ENCODE measurements at regions not wholly inside any gene's neighbourhood (a gene's known extent, or its start where the extent isn't known, plus 50 kb on each side); places are given as distances from the start of the nearest gene placed in this dataset.

DNA sequence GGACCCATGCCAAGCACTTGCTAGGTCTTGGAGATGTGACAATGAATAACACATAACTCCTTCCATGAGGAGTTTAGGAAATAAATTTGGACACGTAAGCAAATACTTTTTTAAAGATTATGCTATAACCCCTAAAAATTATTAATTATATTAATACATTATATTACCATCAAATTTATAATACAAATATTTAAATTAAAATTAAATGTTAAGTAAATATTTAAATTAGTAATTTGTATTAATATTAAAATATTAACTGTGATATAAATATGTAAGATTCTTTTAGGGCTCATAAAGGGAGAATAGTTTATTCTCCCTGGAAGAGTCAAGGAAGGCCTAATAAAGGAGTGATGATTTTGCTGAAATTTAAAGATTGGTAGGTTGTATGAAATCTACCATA, 121.1 kb downstream of the RAP2A start:
- H3K27me3 ChIP-seq (ENCODE audit: control insufficient read depth, insufficient read depth, low read length) = no peaks in the 10 kb centered on the region
- DNase-seq (no peak), FAIRE-seq (peak; percentile 90)
- H3K9ac ChIP-seq (ENCODE audit: low read length in 3 of 3) = no peak overlapping the region
- TF ChIP-seq, protein P1, sequence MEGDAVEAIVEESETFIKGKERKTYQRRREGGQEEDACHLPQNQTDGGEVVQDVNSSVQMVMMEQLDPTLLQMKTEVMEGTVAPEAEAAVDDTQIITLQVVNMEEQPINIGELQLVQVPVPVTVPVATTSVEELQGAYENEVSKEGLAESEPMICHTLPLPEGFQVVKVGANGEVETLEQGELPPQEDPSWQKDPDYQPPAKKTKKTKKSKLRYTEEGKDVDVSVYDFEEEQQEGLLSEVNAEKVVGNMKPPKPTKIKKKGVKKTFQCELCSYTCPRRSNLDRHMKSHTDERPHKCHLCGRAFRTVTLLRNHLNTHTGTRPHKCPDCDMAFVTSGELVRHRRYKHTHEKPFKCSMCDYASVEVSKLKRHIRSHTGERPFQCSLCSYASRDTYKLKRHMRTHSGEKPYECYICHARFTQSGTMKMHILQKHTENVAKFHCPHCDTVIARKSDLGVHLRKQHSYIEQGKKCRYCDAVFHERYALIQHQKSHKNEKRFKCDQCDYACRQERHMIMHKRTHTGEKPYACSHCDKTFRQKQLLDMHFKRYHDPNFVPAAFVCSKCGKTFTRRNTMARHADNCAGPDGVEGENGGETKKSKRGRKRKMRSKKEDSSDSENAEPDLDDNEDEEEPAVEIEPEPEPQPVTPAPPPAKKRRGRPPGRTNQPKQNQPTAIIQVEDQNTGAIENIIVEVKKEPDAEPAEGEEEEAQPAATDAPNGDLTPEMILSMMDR (IDR thresholded peaks at IDR 0.05; ENCODE audit: borderline replicate concordance, extremely low read depth, insufficient read depth) = no peak
- H3K9me3 ChIP-seq (ENCODE audit: control insufficient read depth in 2 of 3, insufficient read depth in 1 of 3, low read length in 3 of 3) = no peaks in the 10 kb centered on the region
- intact Hi-C loops (cut with DNase I) = no loop called here
- no peak overlapping the region for H3K27ac ChIP-seq (ENCODE audit: low read depth in 2 of 2, low read length in 2 of 2)
- no peaks in the 10 kb centered on the region for H3K4me1 ChIP-seq (ENCODE audit: control insufficient read depth in 2 of 3, insufficient read depth in 2 of 3, low read depth in 1 of 3, low read length in 3 of 3)
- H3K4me3 ChIP-seq (ENCODE audit: low read length in 3 of 3) = no peak overlapping the region
- no peaks in the 10 kb centered on the region for H3K36me3 ChIP-seq (ENCODE audit: control insufficient read depth in 2 of 3, insufficient read depth in 3 of 3, low read length in 3 of 3)

DNA sequence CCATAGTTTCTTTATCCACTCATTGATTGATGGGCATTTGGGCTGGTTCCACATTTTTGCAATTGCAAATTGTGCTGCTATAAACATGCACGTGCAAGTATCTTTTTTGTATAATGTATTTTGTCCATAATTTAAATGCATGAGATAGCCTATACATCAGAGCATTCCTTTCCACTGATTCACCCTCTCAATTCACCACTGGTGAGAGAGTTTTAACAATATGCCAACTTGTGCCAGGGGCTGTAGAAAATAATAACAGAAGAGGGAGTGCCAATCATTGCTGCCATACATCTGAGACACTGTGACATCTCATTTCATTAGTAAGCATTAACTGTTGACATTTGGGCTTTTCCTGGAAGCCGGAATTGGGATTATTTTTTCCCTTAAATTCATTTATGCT, 125.1 kb downstream of the RAP2A start:
- Histone ChIP-seq H3K9me3 (ENCODE audit: control insufficient read depth in 2 of 3, insufficient read depth in 1 of 3, low read length in 3 of 3) (no peaks in the 10 kb centered on the region), H3K27me3 (ENCODE audit: control insufficient read depth, insufficient read depth, low read length) (no peaks in the 10 kb centered on the region), H3K4me3 (ENCODE audit: low read length in 3 of 3) (no peak overlapping the region), H3K27ac (ENCODE audit: low read depth in 2 of 2, low read length in 2 of 2) (no peak overlapping the region), H3K36me3 (ENCODE audit: control insufficient read depth in 2 of 3, insufficient read depth in 3 of 3, low read length in 3 of 3) (no peaks in the 10 kb centered on the region), H3K9ac (ENCODE audit: low read length in 3 of 3) (no peak overlapping the region), H3K4me1 (ENCODE audit: control insufficient read depth in 2 of 3, insufficient read depth in 2 of 3, low read depth in 1 of 3, low read length in 3 of 3) (no peaks in the 10 kb centered on the region)
- TF ChIP-seq, protein P1 (IDR thresholded peaks at IDR 0.05; ENCODE audit: borderline replicate concordance, extremely low read depth, insufficient read depth) = no peak
- no peak for FAIRE-seq
- no peak for DNase-seq
- intact Hi-C loops (cut with DNase I) = no loop called here

GRCh38 chr13:97559981-97560380, 126.0 kb downstream of the RAP2A start:
- Histone ChIP-seq H3K4me1 (ENCODE audit: control insufficient read depth in 2 of 3, insufficient read depth in 2 of 3, low read depth in 1 of 3, low read length in 3 of 3) (no peaks in the 10 kb centered on the region), H3K4me3 (ENCODE audit: low read length in 3 of 3) (no peak overlapping the region), H3K9me3 (ENCODE audit: control insufficient read depth in 2 of 3, insufficient read depth in 1 of 3, low read length in 3 of 3) (no peaks in the 10 kb centered on the region), H3K36me3 (ENCODE audit: control insufficient read depth in 2 of 3, insufficient read depth in 3 of 3, low read length in 3 of 3) (no peaks in the 10 kb centered on the region), H3K27me3 (ENCODE audit: control insufficient read depth, insufficient read depth, low read length) (no peaks in the 10 kb centered on the region), H3K9ac (ENCODE audit: low read length in 3 of 3) (no peak overlapping the region), H3K27ac (ENCODE audit: low read depth in 2 of 2, low read length in 2 of 2) (no peak overlapping the region)
- intact Hi-C loops (cut with DNase I) = no loop called here
- no peak for FAIRE-seq
- TF ChIP-seq, protein P1 (IDR thresholded peaks at IDR 0.05; ENCODE audit: borderline replicate concordance, extremely low read depth, insufficient read depth) = no peak
- no peak for DNase-seq

- Histone ChIP-seq H3K9me3 (ENCODE audit: control insufficient read depth in 2 of 3, insufficient read depth in 1 of 3, low read length in 3 of 3) (no peaks in the 10 kb centered on the region), H3K36me3 (ENCODE audit: control insufficient read depth in 2 of 3, insufficient read depth in 3 of 3, low read length in 3 of 3) (no peaks in the 10 kb centered on the region), H3K27me3 (ENCODE audit: control insufficient read depth, insufficient read depth, low read length) (no peaks in the 10 kb centered on the region), H3K4me1 (ENCODE audit: control insufficient read depth in 2 of 3, insufficient read depth in 2 of 3, low read depth in 1 of 3, low read length in 3 of 3) (no peaks in the 10 kb centered on the region), H3K4me3 (ENCODE audit: low read length in 3 of 3) (no peak overlapping the region), H3K27ac (ENCODE audit: low read depth in 2 of 2, low read length in 2 of 2) (no peak overlapping the region), H3K9ac (ENCODE audit: low read length in 3 of 3) (no peak overlapping the region)
- no peak for DNase-seq
- TF ChIP-seq, protein P1 (IDR thresholded peaks at IDR 0.05; ENCODE audit: borderline replicate concordance, extremely low read depth, insufficient read depth) = no peak
- intact Hi-C loops (cut with DNase I) = no loop called here
- no peak for FAIRE-seq
Observed at GRCh38 chr13:97561182-97561581, 127.2 kb downstream of the RAP2A start.

All from kidney (tissue), 13 donors.